ENCODE measurements at regions not wholly inside any gene's neighbourhood (a gene's known extent, or its start where the extent isn't known, plus 50 kb on each side); places are given as distances from the start of the nearest gene placed in this dataset.

DNA sequence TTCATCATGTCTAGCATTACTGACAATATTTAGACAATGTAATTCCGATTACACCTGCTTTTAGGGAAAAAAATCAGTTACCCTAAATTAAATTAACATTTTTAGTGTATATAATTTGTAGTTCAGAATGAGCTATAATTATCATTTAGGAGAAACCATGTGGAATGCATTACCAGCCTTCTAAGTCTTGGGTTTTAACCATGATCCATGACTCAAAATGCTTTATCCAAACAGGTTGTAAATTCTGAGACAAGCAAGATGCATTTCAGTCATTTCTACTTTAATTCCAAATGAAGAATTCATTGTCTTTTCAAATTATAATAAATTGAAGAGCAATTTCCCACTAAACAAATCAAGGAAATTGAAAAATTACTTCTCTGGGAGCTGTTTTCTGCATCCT, 243.7 kb upstream of the LRIG1 start:
- Histone ChIP-seq H3K36me3 (no peaks in the 10 kb centered on the region), H3K4me3 (no peak overlapping the region), H3K4me1 (replicated peaks) (no peaks in the 10 kb centered on the region), H3K27ac (no peak overlapping the region), H3K27me3 (replicated peaks) (no peaks in the 10 kb centered on the region), H3K9me3 (replicated peaks) (no peaks in the 10 kb centered on the region)
- no peak for DNase-seq (ENCODE audit: low read depth in 1 of 2, low spot score in 2 of 2)

DNA sequence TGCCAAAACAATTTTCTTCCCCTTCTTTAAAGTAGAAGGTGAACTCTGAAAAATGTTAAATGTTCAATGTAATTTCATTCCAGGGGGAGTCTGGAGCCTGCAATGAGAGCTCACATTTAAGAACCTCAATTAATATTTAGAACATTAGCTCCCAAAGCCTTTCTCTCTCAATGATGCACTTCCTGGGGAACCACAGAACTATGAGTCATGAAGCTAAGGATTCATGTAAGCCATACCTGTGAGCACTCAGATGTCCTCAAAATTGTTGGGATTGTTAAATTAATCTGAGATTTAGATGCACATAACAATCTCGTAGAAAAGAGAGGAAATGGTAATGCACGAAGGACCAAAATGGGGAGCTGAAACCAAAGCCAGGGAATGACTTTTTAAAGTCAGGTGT, 244.2 kb upstream of the LRIG1 start:
- Histone ChIP-seq H3K27me3 (replicated peaks) (no peaks in the 10 kb centered on the region), H3K27ac (no peak overlapping the region)
- DNase-seq (ENCODE audit: low read depth in 1 of 2, low spot score in 2 of 2) = no peak

DNA sequence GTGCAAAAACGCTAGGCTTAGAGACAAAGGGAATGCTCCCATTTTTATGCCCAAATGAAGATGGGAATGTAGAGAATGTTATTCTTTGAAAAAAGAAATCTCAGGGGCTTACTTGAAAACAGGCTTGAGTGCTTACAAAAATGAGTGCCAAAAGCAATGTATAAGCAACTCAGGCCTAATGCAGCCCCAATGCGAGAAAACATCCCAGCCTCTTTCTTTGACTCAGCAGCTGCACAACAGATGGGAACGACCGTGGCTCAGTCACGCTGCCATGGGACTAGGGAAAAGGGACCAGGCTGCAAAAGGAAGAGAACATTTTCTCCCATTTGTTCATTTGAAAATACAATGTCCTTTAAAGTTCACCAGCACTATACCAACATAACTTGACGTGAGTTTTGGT, 246.4 kb upstream of the LRIG1 start:
- no peaks in the 10 kb centered on the region for H3K27me3 ChIP-seq (replicated peaks)
- no peak overlapping the region for H3K27ac ChIP-seq
- no peak for DNase-seq (ENCODE audit: low read depth in 1 of 2, low spot score in 2 of 2)
- H3K4me3 ChIP-seq = no peak overlapping the region
- H3K4me1 ChIP-seq (replicated peaks) = no peaks in the 10 kb centered on the region
- H3K9me3 ChIP-seq (replicated peaks) = no peaks in the 10 kb centered on the region
- H3K36me3 ChIP-seq = no peaks in the 10 kb centered on the region

More for the DNA sequence above, 244.2 kb upstream of the LRIG1 start:
- Histone ChIP-seq H3K4me3 (no peak overlapping the region), H3K4me1 (replicated peaks) (no peaks in the 10 kb centered on the region), H3K9me3 (replicated peaks) (no peaks in the 10 kb centered on the region), H3K36me3 (no peaks in the 10 kb centered on the region)

DNA sequence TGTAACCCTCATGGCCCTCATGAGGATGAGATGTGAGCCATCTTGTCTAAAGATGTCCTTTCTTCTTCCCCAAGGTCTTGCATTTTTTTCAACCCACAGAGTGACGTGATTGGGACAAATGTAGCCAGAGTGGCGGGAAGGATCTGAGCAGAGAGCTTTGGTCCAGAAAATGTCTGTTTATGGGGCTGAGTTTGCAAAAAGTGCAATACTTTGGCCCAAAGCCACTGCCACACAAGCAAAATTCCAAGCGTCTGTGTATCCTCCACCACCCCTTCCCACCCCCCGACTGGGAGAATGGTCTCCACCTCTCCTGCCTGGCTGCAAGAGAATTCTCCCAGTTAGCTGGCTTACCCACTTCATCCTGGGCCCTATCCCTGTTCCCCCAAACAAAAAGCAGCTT, 246.9 kb upstream of the LRIG1 start:
- Histone ChIP-seq H3K4me1 (replicated peaks) (no peaks in the 10 kb centered on the region), H3K36me3 (no peaks in the 10 kb centered on the region), H3K27ac (no peak overlapping the region), H3K27me3 (replicated peaks) (no peaks in the 10 kb centered on the region), H3K4me3 (no peak overlapping the region), H3K9me3 (replicated peaks) (no peaks in the 10 kb centered on the region)
- no peak for DNase-seq (ENCODE audit: low read depth in 1 of 2, low spot score in 2 of 2)

DNA sequence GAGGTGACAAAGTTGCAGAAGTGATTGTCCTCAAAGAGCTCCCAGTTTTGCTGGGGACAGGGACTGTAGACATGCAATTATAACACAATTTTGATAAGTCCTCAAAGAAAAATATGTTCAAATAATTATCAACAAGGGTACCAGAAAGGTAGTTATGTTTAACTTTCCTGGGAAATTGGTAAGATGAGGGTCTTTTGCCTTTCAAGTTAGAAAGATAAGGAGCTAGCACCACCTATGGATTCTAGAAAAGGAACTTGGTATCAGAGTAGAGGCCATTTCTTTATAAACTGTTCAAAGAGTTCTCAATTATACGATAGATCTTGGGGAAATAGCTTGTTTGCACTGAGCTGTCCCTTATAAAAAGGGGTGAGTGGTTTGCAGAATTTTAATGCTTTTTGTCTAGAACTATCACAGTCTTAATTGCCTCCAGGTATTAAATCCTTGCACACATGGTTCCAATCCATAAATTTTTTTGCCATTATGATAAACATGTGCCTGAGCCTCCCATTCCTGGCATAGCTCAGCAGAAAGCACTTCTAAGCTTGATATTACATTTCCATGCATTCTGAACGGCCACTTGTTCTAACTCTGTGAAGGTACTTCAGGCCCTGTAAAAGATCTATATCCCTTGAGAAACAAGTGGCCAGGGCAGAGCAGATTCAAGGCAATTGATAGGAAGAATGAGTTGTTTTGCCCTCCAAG, 247.5 kb upstream of the LRIG1 start:
- Histone ChIP-seq H3K27me3 (replicated peaks) (no peaks in the 10 kb centered on the region), H3K27ac (no peak overlapping the region), H3K9me3 (replicated peaks) (no peaks in the 10 kb centered on the region), H3K36me3 (no peaks in the 10 kb centered on the region), H3K4me3 (no peak overlapping the region), H3K4me1 (replicated peaks) (no peaks in the 10 kb centered on the region)
- DNase-seq (ENCODE audit: low read depth in 1 of 2, low spot score in 2 of 2) = no peak

DNA sequence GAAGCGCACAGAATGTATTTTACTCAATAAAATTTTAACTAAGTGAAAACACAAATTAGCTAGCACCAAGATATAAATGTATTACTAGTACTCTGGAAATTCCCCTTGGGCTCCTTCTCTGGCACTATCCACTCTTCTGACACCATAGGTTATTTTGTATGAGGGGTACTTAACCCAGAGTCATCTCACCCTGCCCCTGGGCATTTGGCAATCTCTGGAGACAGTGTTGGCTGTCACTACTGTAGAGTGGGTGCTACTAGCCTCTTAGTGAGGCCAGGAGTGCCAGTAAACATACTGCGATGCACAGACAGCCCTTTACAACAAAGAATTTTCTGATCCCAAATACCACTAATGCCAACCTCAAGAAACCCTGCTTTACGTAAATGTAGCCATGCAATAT, 246.3 kb upstream of the KBTBD8 start:
- no peaks in the 10 kb centered on the region for H3K27me3 ChIP-seq (replicated peaks)
- DNase-seq (ENCODE audit: low read depth in 1 of 2, low spot score in 2 of 2) = no peak
- H3K4me3 ChIP-seq = no peak overlapping the region
- H3K36me3 ChIP-seq = no peaks in the 10 kb centered on the region
- no peak overlapping the region for H3K27ac ChIP-seq
- no peaks in the 10 kb centered on the region for H3K4me1 ChIP-seq (replicated peaks)
- H3K9me3 ChIP-seq (replicated peaks) = no peaks in the 10 kb centered on the region

DNA sequence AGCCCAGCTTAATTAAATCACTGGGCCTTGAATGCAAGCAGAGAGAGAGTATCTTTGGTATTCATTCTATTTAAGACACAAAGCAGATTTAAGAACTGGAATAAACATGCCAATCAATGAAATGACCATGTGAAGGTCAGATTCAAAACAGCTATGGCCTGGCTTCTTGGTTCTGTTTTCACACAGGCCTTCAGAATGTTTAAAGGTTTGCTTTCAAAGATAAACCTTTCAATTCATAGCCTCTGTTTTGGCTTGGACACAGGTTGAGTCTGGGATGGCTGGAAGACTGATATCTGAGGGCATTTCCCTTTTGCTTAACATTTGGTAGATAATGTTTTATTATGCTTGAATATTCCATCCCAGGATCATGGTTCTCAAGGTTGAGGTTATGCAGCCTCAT, 244.4 kb upstream of the KBTBD8 start:
- Histone ChIP-seq H3K36me3 (no peaks in the 10 kb centered on the region), H3K27me3 (replicated peaks) (no peaks in the 10 kb centered on the region), H3K9me3 (replicated peaks) (no peaks in the 10 kb centered on the region), H3K27ac (no peak overlapping the region), H3K4me1 (replicated peaks) (no peaks in the 10 kb centered on the region), H3K4me3 (no peak overlapping the region)
- DNase-seq (ENCODE audit: low read depth in 1 of 2, low spot score in 2 of 2) = no peak

DNA sequence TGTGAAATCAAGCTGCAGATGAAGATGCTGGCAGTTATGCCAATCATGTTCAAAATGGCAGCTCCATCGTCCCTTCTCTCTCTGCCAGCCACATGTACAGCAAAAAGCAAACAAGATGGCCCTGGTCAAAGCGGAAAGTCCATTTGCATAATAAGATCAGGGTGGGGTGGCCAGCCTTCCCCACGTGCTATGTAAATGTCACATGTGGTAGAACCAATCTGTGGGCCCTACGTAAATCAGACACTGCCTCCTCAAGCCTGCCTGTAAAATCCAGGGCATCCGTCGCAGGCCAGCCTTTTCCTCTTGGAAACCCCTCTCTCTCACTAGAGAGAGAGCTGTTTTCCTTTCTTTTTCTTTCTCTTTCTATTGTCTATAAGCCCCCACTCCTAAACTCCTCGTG, 243.5 kb upstream of the KBTBD8 start:
- H3K27me3 ChIP-seq (replicated peaks) = no peaks in the 10 kb centered on the region
- no peaks in the 10 kb centered on the region for H3K9me3 ChIP-seq (replicated peaks)
- no peaks in the 10 kb centered on the region for H3K36me3 ChIP-seq
- no peak overlapping the region for H3K27ac ChIP-seq
- H3K4me1 ChIP-seq (replicated peaks) = no peaks in the 10 kb centered on the region
- H3K4me3 ChIP-seq = no peak overlapping the region
- DNase-seq (ENCODE audit: low read depth in 1 of 2, low spot score in 2 of 2) = no peak

DNA sequence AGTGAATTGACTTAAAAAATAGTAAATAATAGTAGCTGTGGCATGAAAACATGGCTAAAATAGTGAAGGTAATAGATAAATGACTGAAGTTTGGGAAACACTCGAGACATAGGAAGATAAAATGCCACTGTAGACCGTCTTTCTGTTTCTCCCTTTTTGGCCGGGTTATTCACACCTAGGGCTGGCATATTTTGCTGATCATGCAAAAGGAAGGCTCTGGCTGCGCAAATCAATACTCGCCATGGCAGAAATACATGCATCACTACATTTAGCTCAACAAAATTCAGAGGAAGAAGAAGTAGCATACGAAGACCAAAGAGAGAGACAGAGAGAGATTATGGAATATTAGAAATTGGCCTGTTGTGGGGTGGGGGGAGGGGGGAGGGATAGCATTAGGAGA, 242.2 kb upstream of the KBTBD8 start:
- Histone ChIP-seq H3K27ac (no peak overlapping the region), H3K9me3 (replicated peaks) (no peaks in the 10 kb centered on the region), H3K36me3 (no peaks in the 10 kb centered on the region), H3K4me1 (replicated peaks) (no peaks in the 10 kb centered on the region), H3K4me3 (no peak overlapping the region), H3K27me3 (replicated peaks) (no peaks in the 10 kb centered on the region)
- DNase-seq (ENCODE audit: low read depth in 1 of 2, low spot score in 2 of 2) = no peak

DNA sequence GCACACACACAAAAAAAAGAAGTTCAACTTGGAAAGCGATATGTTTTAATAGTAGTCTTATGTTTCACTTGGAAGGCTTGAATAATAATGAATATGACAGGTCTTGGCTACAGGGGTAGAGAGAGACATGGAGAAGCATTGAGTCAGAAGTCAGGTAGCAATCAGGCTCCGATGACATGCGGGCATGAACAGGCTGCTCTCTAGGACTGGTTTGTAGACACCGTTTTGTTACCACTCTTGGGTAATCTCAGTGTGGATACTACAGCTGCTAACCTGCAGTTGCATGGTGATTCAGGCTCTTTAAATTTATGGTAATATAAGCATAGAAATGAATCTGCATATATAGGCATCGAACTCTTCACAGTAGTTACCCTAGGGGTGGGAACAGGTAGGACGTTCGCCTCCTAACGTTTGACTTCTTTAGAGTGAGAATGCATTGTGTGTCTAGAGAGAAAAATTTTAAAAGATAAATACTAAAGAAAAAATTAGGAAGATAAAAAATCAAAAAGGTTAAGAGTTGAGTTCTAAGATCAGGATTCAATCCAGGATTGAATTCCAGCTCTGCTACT, 241.6 kb upstream of the KBTBD8 start:
- no peak for DNase-seq (ENCODE audit: low read depth in 1 of 2, low spot score in 2 of 2)
- Histone ChIP-seq H3K9me3 (replicated peaks) (no peaks in the 10 kb centered on the region), H3K27me3 (replicated peaks) (no peaks in the 10 kb centered on the region), H3K4me1 (replicated peaks) (no peaks in the 10 kb centered on the region), H3K36me3 (no peaks in the 10 kb centered on the region), H3K4me3 (no peak overlapping the region), H3K27ac (no peak overlapping the region)

DNA sequence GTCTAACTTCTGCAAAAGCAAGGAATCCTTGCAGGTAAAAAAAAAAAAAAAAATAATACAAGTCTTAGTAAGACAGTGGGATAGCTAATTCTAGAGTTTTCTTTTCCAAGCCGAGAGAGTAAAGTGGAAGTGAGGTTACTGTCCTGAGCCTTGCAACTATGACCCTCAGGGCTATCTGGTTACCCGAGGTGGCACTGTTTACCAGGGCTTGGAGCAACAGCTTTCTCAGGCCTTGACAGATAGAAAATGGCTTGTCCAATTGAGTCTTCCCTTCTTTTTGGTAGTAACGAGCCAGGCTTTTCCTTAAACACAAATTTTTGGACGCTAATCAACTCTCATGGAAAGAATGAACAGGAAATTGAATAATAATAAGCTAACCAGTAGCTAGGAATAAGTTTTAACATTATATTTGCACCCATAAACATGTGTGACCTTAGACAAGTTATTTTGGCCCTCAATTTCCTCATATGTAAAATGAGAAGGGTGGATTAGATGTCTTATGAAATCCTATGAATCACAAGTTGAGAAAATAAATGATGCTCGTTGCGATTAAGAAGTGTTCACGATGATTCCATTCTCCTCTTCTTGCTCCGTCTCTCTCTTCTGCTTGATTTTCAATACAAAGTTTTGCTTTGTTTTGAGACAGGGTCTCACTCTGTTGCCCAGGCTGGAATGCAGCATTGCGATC, 236.9 kb upstream of the KBTBD8 start:
- DNase-seq (ENCODE audit: low read depth in 1 of 2, low spot score in 2 of 2) = no peak
- H3K9me3 ChIP-seq (replicated peaks) = no peaks in the 10 kb centered on the region
- no peak overlapping the region for H3K4me3 ChIP-seq

DNA sequence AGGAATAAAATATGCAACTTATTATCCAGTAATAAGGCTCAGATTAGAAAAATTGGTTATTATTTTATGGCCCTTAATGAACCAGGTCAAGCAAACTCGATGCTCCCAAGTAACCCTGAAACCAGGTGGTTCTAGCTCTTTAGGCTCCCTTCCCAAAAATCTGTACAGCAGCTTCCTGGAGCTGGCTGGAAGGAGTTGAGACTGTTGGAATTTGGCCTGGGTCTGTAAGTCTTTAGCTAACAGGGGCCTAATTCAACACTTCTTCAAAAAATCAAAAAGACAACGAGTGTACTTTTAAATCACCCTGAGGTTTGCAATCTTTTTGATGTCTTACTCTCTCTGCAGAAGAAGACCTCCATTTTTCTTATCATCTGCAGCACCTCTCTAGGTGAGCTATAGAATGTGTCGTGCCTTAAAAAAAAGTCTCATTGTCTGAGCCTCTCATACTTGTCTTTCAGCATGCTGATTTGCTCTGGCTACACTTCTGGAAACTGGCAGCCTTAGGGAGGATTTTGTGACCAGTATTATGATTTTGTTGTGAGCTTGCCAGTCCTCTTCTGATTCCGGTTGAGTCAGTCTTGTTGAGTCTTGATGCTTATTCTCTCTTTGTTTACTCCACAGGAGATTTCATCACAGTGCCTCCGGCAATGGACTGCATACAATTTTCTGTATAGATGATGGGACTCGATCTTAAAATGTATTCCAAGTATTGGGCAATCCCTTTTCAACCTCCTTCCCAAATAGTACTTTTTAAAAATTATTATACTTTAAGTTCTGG, 235.0 kb upstream of the KBTBD8 start:
- no peak overlapping the region for H3K4me3 ChIP-seq
- DNase-seq (ENCODE audit: low read depth in 1 of 2, low spot score in 2 of 2) = no peak
- no peaks in the 10 kb centered on the region for H3K4me1 ChIP-seq (replicated peaks)
- no peaks in the 10 kb centered on the region for H3K9me3 ChIP-seq (replicated peaks)
- H3K27ac ChIP-seq = no peak overlapping the region
- no peaks in the 10 kb centered on the region for H3K27me3 ChIP-seq (replicated peaks)
- H3K36me3 ChIP-seq = no peaks in the 10 kb centered on the region

More for the DNA sequence above, 236.9 kb upstream of the KBTBD8 start:
- H3K27ac ChIP-seq = no peak overlapping the region
- H3K4me1 ChIP-seq (replicated peaks) = no peaks in the 10 kb centered on the region
- no peaks in the 10 kb centered on the region for H3K36me3 ChIP-seq
- no peaks in the 10 kb centered on the region for H3K27me3 ChIP-seq (replicated peaks)

DNA sequence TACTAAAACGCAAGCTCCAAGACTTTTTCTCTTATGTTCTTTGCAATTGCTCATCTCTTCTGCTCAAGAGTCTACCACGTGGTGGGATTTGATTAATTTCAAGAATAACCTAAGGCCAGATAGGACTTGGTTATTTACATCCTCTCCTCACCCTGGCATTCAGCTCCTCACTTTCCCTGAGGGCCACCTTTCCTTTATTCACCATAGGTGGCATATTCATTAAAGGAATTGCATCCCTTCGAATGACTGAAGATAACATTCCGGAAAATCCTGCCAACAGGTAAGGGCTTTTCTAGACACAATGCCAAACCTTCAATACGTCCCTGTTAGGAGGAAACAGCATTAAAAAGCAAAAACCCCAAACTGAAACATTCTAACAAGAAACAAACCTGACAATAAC, 220.0 kb upstream of the KBTBD8 start:
- H3K27me3 ChIP-seq (replicated peaks) = 0 out of 2 replicates have a peak, but pooled peaks cover 3% of the 10 kb centered on the region
- no peak overlapping the region for H3K4me3 ChIP-seq
- DNase-seq (ENCODE audit: low read depth in 1 of 2, low spot score in 2 of 2) = no peak

DNA sequence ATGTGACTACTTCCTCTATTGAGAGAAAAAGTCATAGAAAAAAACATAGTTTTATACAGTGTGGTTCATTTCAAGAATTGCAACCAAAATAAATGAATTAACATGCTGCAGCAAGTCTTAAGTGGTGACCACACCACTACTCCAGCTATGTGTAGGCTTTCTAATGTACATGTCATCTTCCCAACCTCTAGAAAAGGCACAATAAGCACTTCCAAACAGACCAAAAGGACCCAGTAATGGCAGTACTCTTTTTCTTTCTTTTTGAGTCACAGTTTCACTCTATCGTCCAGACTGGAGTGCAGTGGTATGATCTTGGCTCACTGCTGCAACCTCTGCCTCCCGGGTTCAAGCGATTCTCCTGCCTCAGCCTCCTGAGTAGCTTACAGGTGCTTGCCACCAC, 219.3 kb upstream of the KBTBD8 start:
- Histone ChIP-seq H3K27ac (no peak overlapping the region), H3K4me3 (no peak overlapping the region), H3K27me3 (replicated peaks) (0 out of 2 replicates have a peak, but pooled peaks cover 3% of the 10 kb centered on the region), H3K9me3 (replicated peaks) (no peaks in the 10 kb centered on the region), H3K4me1 (replicated peaks) (no peaks in the 10 kb centered on the region), H3K36me3 (no peaks in the 10 kb centered on the region)
- DNase-seq (ENCODE audit: low read depth in 1 of 2, low spot score in 2 of 2) = no peak

More for the DNA sequence above, 220.0 kb upstream of the KBTBD8 start:
- Histone ChIP-seq H3K4me1 (replicated peaks) (no peaks in the 10 kb centered on the region), H3K27ac (no peak overlapping the region), H3K9me3 (replicated peaks) (no peaks in the 10 kb centered on the region), H3K36me3 (no peaks in the 10 kb centered on the region)

Data from SJSA1 (cell line).